Astrocyte (in vitro differentiated cells and primary cell): ENCODE measurements at regions not wholly inside any gene's neighbourhood (a gene's known extent, or its start where the extent isn't known, plus 50 kb on each side); places are given as distances from the start of the nearest gene placed in this dataset.
A peak's percentile ranks its signal among the peaks of the same experiment; 100 is the strongest.

ENCODE experiments used
- DNase-seq: peaks from one replicate; pipeline ENCODE4 v3.0.0-alpha.2; 2010; ENCODE audit warnings: low read depth
- FAIRE-seq: peaks from 2 replicates; lab custom pipeline; 2011; peaks lifted over from hg19 to GRCh38; lab: Jason Lieb, UNC
- H2AFZ ChIP-seq: 2 replicates; pipeline ENCODE4 v1.6.0; 2012; ENCODE audit warnings: low read depth, low read length, inconsistent platforms
- H3K27ac ChIP-seq: 2 replicates; pipeline ENCODE4 v1.5.1; 2011; ENCODE audit warnings: low read depth, low read length, inconsistent platforms
- H3K27me3 ChIP-seq: 2 replicates; pipeline ENCODE4 v1.6.0; 2011; ENCODE audit warnings: low read length, inconsistent platforms; ENCODE audit not compliant: insufficient read depth
- H3K36me3 ChIP-seq: 2 replicates; pipeline ENCODE4 v1.5.1; 2011; ENCODE audit warnings: low read length, inconsistent platforms; ENCODE audit not compliant: insufficient read depth
- H3K4me1 ChIP-seq: 2 replicates; pipeline ENCODE4 v1.5.1; 2011; ENCODE audit warnings: low read length, inconsistent platforms; ENCODE audit not compliant: insufficient read depth
- H3K4me2 ChIP-seq: 2 replicates; pipeline ENCODE4 v1.6.0; 2012; ENCODE audit warnings: low read length, inconsistent platforms
- H3K4me3 ChIP-seq: 2 replicates; pipeline ENCODE4 v1.5.1; 2011; ENCODE audit warnings: low read depth, mild to moderate bottlenecking, low read length, inconsistent platforms; ENCODE audit not compliant: insufficient read depth
- H3K79me2 ChIP-seq: 2 replicates; pipeline ENCODE4 v1.6.0; 2012; ENCODE audit warnings: mild to moderate bottlenecking, low read length, inconsistent platforms; ENCODE audit not compliant: insufficient read depth
- H3K9ac ChIP-seq: 2 replicates; pipeline ENCODE4 v1.6.0; 2012; ENCODE audit warnings: mild to moderate bottlenecking, low read length, inconsistent platforms
- H3K9me3 ChIP-seq: 2 replicates; pipeline ENCODE4 v1.5.1; 2012; ENCODE audit warnings: low read depth, mild to moderate bottlenecking, low read length, inconsistent platforms; ENCODE audit not compliant: insufficient read depth
- H4K20me1 ChIP-seq: 2 replicates; pipeline ENCODE4 v1.6.0; 2012; ENCODE audit warnings: low read length, inconsistent platforms; ENCODE audit not compliant: insufficient read depth
- H3K27ac Mint-ChIP-seq: one replicate; pipeline ENCODE4 v1.8.0; 2021; ENCODE audit warnings: mild to moderate bottlenecking, mixed read lengths; ENCODE audit not compliant: unreplicated experiment
- H3K27me3 Mint-ChIP-seq: one replicate; pipeline ENCODE4 v1.8.0; 2021; ENCODE audit warnings: low read depth, mixed read lengths; ENCODE audit not compliant: unreplicated experiment
- H3K36me3 Mint-ChIP-seq: one replicate; pipeline ENCODE4 v1.8.0; 2021; ENCODE audit warnings: low read depth, mixed read lengths; ENCODE audit not compliant: unreplicated experiment
- H3K4me1 Mint-ChIP-seq: one replicate; pipeline ENCODE4 v1.8.0; 2021; ENCODE audit warnings: low read depth, mixed read lengths; ENCODE audit not compliant: unreplicated experiment
- H3K4me3 Mint-ChIP-seq: one replicate; pipeline ENCODE4 v1.8.0; 2021; ENCODE audit warnings: mild to moderate bottlenecking, moderate library complexity, mixed read lengths; ENCODE audit not compliant: unreplicated experiment
- H3K9me3 Mint-ChIP-seq: one replicate; pipeline ENCODE4 v1.8.0; 2021; ENCODE audit warnings: mild to moderate bottlenecking, mixed read lengths; ENCODE audit not compliant: unreplicated experiment
- CTCF ChIP-seq: IDR thresholded peaks from 2 replicates; pipeline ENCODE4 v1.5.1; 2011; ENCODE audit warnings: low read depth, mild to moderate bottlenecking, inconsistent platforms, low read length, moderate library complexity; ENCODE audit not compliant: insufficient read depth
- EZH2 ChIP-seq: IDR thresholded peaks from 2 replicates; pipeline ENCODE4 v1.6.1; 2012; ENCODE audit warnings: mild to moderate bottlenecking, low read length, inconsistent platforms; ENCODE audit not compliant: insufficient read depth

- Histone ChIP-seq H3K4me3 (no peak overlapping the region), H3K9ac (no peak overlapping the region), H3K4me1 (no peaks in the 10 kb centered on the region), H4K20me1 (no peaks in the 10 kb centered on the region), H3K36me3 (no peaks in the 10 kb centered on the region), H3K9me3 (peaks cover 7% of the 10 kb centered on the region), H2AFZ (no peak overlapping the region), H3K79me2 (no peaks in the 10 kb centered on the region), H3K27ac (no peak overlapping the region), H3K27me3 (no peaks in the 10 kb centered on the region), H3K4me2 (no peak overlapping the region)
- no peaks in the 10 kb centered on the region for H3K4me1 Mint-ChIP-seq
- no peak overlapping the region for H3K4me3 Mint-ChIP-seq
- H3K27ac Mint-ChIP-seq: no peak overlapping the region
- peaks cover 4% of the 10 kb centered on the region for H3K9me3 Mint-ChIP-seq
- TF ChIP-seq EZH2: no peak
- TF ChIP-seq CTCF: no peak
- DNase-seq (no peak), FAIRE-seq (no peak)
- peaks cover 3% of the 10 kb centered on the region for H3K27me3 Mint-ChIP-seq
- H3K36me3 Mint-ChIP-seq: no peaks in the 10 kb centered on the region
These were observed 281.7 kb downstream of the PARP8 start for GRCh38 chr5:50947906-50948683.

GRCh38 chr5:50953290-50953689 lies 286.9 kb downstream of the PARP8 start:
- Histone ChIP-seq H3K27ac (no peak overlapping the region), H3K9me3 (no peaks in the 10 kb centered on the region), H3K9ac (no peak overlapping the region), H3K4me1 (no peaks in the 10 kb centered on the region), H3K36me3 (no peaks in the 10 kb centered on the region), H3K4me2 (no peak overlapping the region), H3K4me3 (no peak overlapping the region), H3K27me3 (no peaks in the 10 kb centered on the region), H3K79me2 (no peaks in the 10 kb centered on the region), H4K20me1 (no peaks in the 10 kb centered on the region), H2AFZ (no peak overlapping the region)
- DNase-seq: no peak
- Mint-ChIP-seq H3K27ac (no peak overlapping the region), H3K4me1 (no peaks in the 10 kb centered on the region), H3K4me3 (no peak overlapping the region), H3K36me3 (no peaks in the 10 kb centered on the region), H3K9me3 (no peaks in the 10 kb centered on the region), H3K27me3 (peaks cover 5% of the 10 kb centered on the region)
- TF ChIP-seq CTCF (no peak), EZH2 (no peak)
- no peak for FAIRE-seq

GRCh38 chr5:50958852-50959457 lies 292.5 kb downstream of the PARP8 start:
- Histone ChIP-seq H3K4me1 (peaks cover 5% of the 10 kb centered on the region), H4K20me1 (no peaks in the 10 kb centered on the region), H3K27ac (no peak overlapping the region), H3K79me2 (no peaks in the 10 kb centered on the region), H3K36me3 (no peaks in the 10 kb centered on the region), H3K4me2 (no peak overlapping the region), H3K9me3 (no peaks in the 10 kb centered on the region), H3K4me3 (no peak overlapping the region), H3K27me3 (peaks cover 10% of the 10 kb centered on the region), H2AFZ (no peak overlapping the region), H3K9ac (no peak overlapping the region)
- no peak for FAIRE-seq
- no peaks in the 10 kb centered on the region for H3K36me3 Mint-ChIP-seq
- no peaks in the 10 kb centered on the region for H3K4me1 Mint-ChIP-seq
- peaks cover 21% of the 10 kb centered on the region for H3K27me3 Mint-ChIP-seq
- DNase-seq: peak; percentile 5
- no peak overlapping the region for H3K27ac Mint-ChIP-seq
- TF ChIP-seq EZH2: no peak
- TF ChIP-seq CTCF: peak; percentile 59
- H3K9me3 Mint-ChIP-seq: no peaks in the 10 kb centered on the region
- H3K4me3 Mint-ChIP-seq: no peak overlapping the region
